ENCODE measurements at regions not wholly inside any gene's neighbourhood (a gene's known extent, or its start where the extent isn't known, plus 50 kb on each side); places are given as distances from the start of the nearest gene placed in this dataset.

- TF ChIP-seq, protein P1, sequence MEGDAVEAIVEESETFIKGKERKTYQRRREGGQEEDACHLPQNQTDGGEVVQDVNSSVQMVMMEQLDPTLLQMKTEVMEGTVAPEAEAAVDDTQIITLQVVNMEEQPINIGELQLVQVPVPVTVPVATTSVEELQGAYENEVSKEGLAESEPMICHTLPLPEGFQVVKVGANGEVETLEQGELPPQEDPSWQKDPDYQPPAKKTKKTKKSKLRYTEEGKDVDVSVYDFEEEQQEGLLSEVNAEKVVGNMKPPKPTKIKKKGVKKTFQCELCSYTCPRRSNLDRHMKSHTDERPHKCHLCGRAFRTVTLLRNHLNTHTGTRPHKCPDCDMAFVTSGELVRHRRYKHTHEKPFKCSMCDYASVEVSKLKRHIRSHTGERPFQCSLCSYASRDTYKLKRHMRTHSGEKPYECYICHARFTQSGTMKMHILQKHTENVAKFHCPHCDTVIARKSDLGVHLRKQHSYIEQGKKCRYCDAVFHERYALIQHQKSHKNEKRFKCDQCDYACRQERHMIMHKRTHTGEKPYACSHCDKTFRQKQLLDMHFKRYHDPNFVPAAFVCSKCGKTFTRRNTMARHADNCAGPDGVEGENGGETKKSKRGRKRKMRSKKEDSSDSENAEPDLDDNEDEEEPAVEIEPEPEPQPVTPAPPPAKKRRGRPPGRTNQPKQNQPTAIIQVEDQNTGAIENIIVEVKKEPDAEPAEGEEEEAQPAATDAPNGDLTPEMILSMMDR (IDR thresholded peaks at IDR 0.05), result no peak
- TF ChIP-seq, protein P2, sequence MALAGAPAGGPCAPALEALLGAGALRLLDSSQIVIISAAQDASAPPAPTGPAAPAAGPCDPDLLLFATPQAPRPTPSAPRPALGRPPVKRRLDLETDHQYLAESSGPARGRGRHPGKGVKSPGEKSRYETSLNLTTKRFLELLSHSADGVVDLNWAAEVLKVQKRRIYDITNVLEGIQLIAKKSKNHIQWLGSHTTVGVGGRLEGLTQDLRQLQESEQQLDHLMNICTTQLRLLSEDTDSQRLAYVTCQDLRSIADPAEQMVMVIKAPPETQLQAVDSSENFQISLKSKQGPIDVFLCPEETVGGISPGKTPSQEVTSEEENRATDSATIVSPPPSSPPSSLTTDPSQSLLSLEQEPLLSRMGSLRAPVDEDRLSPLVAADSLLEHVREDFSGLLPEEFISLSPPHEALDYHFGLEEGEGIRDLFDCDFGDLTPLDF (CRISPR knock-in tag; IDR thresholded peaks at IDR 0.05), result no peak
- TF ChIP-seq PRDM15 (CRISPR knock-in tag; IDR thresholded peaks at IDR 0.05) (no peak), IRF2 (CRISPR knock-in tag; IDR thresholded peaks at IDR 0.05; ENCODE audit: borderline replicate concordance, low read depth) (no peak), TEAD1 (CRISPR knock-in tag; IDR thresholded peaks at IDR 0.05) (no peak), NFYB (CRISPR knock-in tag; conservative IDR thresholded peaks at IDR 0.05; ENCODE audit: low read depth) (no peak)
- TF ChIP-seq, protein P3, sequence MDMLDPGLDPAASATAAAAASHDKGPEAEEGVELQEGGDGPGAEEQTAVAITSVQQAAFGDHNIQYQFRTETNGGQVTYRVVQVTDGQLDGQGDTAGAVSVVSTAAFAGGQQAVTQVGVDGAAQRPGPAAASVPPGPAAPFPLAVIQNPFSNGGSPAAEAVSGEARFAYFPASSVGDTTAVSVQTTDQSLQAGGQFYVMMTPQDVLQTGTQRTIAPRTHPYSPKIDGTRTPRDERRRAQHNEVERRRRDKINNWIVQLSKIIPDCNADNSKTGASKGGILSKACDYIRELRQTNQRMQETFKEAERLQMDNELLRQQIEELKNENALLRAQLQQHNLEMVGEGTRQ (CRISPR knock-in tag; IDR thresholded peaks at IDR 0.05), result no peak
- TF ChIP-seq, protein P4, sequence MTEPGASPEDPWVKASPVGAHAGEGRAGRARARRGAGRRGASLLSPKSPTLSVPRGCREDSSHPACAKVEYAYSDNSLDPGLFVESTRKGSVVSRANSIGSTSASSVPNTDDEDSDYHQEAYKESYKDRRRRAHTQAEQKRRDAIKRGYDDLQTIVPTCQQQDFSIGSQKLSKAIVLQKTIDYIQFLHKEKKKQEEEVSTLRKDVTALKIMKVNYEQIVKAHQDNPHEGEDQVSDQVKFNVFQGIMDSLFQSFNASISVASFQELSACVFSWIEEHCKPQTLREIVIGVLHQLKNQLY (CRISPR knock-in tag; IDR thresholded peaks at IDR 0.05), result no peak
These were observed 83.8 kb upstream of the TOX3 start for GRCh38 chr16:52630711-52631110.

All from WTC11 (cell line).